PC-9 (cell line): ENCODE measurements at regions not wholly inside any gene's neighbourhood (a gene's known extent, or its start where the extent isn't known, plus 50 kb on each side); places are given as distances from the start of the nearest gene placed in this dataset.

Source experiments
- EZH2 ChIP-seq: fragments of 200-600 bp; sonication (generic); IDR thresholded peaks from 2 replicates; pipeline ENCODE4 v1.8.0; 2017; ENCODE audit warnings: antibody characterized with exemption, low read depth
- TF ChIP-seq, protein P1 (sequence below): fragments of 200-600 bp; sonication (generic); conservative IDR thresholded peaks from 2 replicates; pipeline ENCODE4 v1.6.1; 2017; ENCODE audit warnings: mixed run types, antibody characterized with exemption, mild to moderate bottlenecking, moderate library complexity

DNA sequence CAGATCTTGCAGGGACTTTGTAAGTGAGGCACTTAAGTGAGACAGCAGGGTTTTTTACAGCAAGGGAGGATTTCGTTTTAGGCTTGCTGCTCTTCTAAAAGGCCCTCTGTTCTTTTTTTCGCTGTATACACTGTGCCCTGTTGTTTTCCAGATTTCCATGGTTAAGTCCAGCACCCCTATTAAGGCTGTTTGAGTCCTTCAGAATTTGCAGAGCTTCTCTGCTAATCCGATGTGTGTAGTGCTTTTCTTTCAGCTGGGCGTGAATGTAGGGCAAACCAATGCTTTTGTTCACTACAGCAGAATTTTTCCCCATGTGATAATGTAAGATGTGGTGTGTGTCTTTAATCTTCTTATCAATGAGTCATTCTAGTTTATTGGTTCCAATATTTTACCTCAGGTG is 200.5 kb upstream of the RREB1 start:
- TF ChIP-seq, protein P1, sequence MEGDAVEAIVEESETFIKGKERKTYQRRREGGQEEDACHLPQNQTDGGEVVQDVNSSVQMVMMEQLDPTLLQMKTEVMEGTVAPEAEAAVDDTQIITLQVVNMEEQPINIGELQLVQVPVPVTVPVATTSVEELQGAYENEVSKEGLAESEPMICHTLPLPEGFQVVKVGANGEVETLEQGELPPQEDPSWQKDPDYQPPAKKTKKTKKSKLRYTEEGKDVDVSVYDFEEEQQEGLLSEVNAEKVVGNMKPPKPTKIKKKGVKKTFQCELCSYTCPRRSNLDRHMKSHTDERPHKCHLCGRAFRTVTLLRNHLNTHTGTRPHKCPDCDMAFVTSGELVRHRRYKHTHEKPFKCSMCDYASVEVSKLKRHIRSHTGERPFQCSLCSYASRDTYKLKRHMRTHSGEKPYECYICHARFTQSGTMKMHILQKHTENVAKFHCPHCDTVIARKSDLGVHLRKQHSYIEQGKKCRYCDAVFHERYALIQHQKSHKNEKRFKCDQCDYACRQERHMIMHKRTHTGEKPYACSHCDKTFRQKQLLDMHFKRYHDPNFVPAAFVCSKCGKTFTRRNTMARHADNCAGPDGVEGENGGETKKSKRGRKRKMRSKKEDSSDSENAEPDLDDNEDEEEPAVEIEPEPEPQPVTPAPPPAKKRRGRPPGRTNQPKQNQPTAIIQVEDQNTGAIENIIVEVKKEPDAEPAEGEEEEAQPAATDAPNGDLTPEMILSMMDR, result no peak
- TF ChIP-seq EZH2, result no peak
